ENCODE measurements at regions not wholly inside any gene's neighbourhood (a gene's known extent, or its start where the extent isn't known, plus 50 kb on each side); places are given as distances from the start of the nearest gene placed in this dataset.

DNA sequence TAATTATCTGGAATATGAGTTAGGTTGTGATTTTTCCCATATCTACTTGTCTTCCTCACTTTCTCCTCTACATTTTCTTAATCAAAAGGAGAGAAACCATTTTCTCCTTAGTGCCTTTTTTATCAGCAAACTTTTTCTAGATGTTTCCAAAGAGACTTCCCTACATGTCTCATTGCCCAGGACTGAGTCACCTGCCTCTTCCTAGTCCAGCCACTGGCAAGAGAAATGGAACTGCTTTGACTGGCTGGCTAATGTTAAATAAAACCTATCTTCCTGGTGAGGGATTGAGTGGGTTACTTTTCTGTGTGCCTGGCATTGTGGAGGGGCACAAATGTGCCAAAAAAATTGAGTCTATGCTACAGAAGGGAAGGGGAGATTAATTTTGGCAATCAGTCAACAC, 52.1 kb upstream of the CD5L start:
- H3K4me3 ChIP-seq (ENCODE audit: low read depth, low read length): no peak overlapping the region
- no peak for TF ChIP-seq CTCF (IDR thresholded peaks at IDR 0.05; ENCODE audit: insufficient read depth, low read depth, low read length)
- no peak for DNase-seq (ENCODE audit: low read depth)

GRCh38 chr1:157894613-157895165, 53.1 kb upstream of the CD5L start:
- no peak overlapping the region for H3K4me3 ChIP-seq (ENCODE audit: low read depth, low read length)
- no peak for DNase-seq (ENCODE audit: low read depth)
- no peak for TF ChIP-seq CTCF (IDR thresholded peaks at IDR 0.05; ENCODE audit: insufficient read depth, low read depth, low read length)

GRCh38 chr1:157910270-157910669, 68.7 kb upstream of the CD5L start:
- no peak for TF ChIP-seq CTCF (IDR thresholded peaks at IDR 0.05; ENCODE audit: insufficient read depth, low read depth, low read length)
- DNase-seq (ENCODE audit: low read depth): no peak

DNA sequence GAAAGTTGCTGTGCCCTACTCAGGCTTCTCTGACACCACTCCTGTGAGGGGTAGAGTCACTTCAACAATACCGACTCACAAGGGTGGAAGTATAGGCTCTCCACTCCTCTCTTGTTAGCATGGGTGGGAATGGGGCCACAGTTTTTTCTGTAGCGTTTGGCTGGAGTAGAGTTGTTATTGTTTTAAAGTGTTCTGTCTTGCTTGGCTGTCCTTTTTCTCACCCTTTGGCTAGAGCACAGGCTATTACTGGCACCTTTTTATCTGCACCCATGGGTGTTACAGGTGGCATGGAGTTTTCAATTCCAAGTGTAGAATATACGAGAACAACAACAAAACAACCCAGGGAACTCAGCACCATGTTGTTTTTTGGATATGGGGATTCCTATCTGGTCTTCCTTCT, 74.3 kb upstream of the CD5L start:
- DNase-seq (ENCODE audit: low read depth): no peak
- H3K4me3 ChIP-seq (ENCODE audit: low read depth, low read length): no peak overlapping the region
- TF ChIP-seq CTCF (IDR thresholded peaks at IDR 0.05; ENCODE audit: insufficient read depth, low read depth, low read length): no peak

More at GRCh38 chr1:157910270-157910669, 68.7 kb upstream of the CD5L start:
- no peak overlapping the region for H3K4me3 ChIP-seq (ENCODE audit: low read depth, low read length)

- no peak overlapping the region for H3K4me3 ChIP-seq (ENCODE audit: low read depth, low read length)
- no peak for TF ChIP-seq CTCF (IDR thresholded peaks at IDR 0.05; ENCODE audit: insufficient read depth, low read depth, low read length)
These were observed 75.4 kb upstream of the CD5L start for GRCh38 chr1:157916887-157917570.

GRCh38 chr1:157920748-157921147, 72.7 kb upstream of the KIRREL1 start:
- no peak overlapping the region for H3K4me3 ChIP-seq (ENCODE audit: low read depth, low read length)
- DNase-seq (ENCODE audit: low read depth): no peak
- no peak for TF ChIP-seq CTCF (IDR thresholded peaks at IDR 0.05; ENCODE audit: insufficient read depth, low read depth, low read length)

More at GRCh38 chr1:157916887-157917570, 75.4 kb upstream of the CD5L start:
- DNase-seq (ENCODE audit: low read depth): no peak

Measured in fibroblast of villous mesenchyme (primary cell).